Osteoblast (primary cell): ENCODE measurements at regions not wholly inside any gene's neighbourhood (a gene's known extent, or its start where the extent isn't known, plus 50 kb on each side); places are given as distances from the start of the nearest gene placed in this dataset.

Experiments used
- DNase-seq: peaks from one replicate; pipeline ENCODE4 v3.0.0; 2011; ENCODE audit warnings: low spot score, mixed read lengths; ENCODE audit not compliant: insufficient read length; ENCODE audit errors: missing footprints
- H2AFZ ChIP-seq: 2 replicates; pipeline ENCODE4 v1.6.0; 2011; ENCODE audit warnings: mild to moderate bottlenecking, low read length
- H3K27ac ChIP-seq: 2 replicates; pipeline ENCODE4 v1.5.1; 2011; ENCODE audit warnings: mild to moderate bottlenecking, low read depth, low read length, moderate library complexity
- H3K27me3 ChIP-seq: 2 replicates; pipeline ENCODE4 v1.6.0; 2012; ENCODE audit warnings: mild to moderate bottlenecking, control low read depth, inconsistent platforms, low read length, moderate library complexity; ENCODE audit not compliant: insufficient read depth
- H3K36me3 ChIP-seq: 2 replicates; pipeline ENCODE4 v1.5.1; 2011; ENCODE audit warnings: mild to moderate bottlenecking, low read length, control low read depth, moderate library complexity; ENCODE audit not compliant: insufficient read depth
- H3K4me1 ChIP-seq: 2 replicates; pipeline ENCODE4 v1.5.1; 2011; ENCODE audit warnings: mild to moderate bottlenecking, low read length, control low read depth, moderate library complexity; ENCODE audit not compliant: insufficient read depth
- H3K4me2 ChIP-seq: 2 replicates; pipeline ENCODE4 v1.6.0; 2011; ENCODE audit warnings: mild to moderate bottlenecking, low read length; ENCODE audit not compliant: insufficient read depth
- H3K4me3 ChIP-seq: fragments of 200-600 bp; sonication (generic); 3 replicates; pipeline ENCODE4 v1.5.1; 2012; ENCODE audit warnings: mild to moderate bottlenecking, low read length, inconsistent platforms; ENCODE audit not compliant: insufficient read depth
- H3K79me2 ChIP-seq: 2 replicates; pipeline ENCODE4 v1.6.0; 2012; ENCODE audit warnings: mild to moderate bottlenecking, low read length, control low read depth, inconsistent platforms; ENCODE audit not compliant: insufficient read depth
- H3K9me3 ChIP-seq: 2 replicates; pipeline ENCODE4 v1.5.1; 2011; ENCODE audit warnings: low read depth, low read length, control low read depth
- H4K20me1 ChIP-seq: 2 replicates; pipeline ENCODE4 v1.6.0; 2012; ENCODE audit warnings: mild to moderate bottlenecking, low read length, control low read depth; ENCODE audit not compliant: insufficient read depth
- CTCF ChIP-seq: IDR thresholded peaks from 2 replicates; pipeline ENCODE4 v1.5.1; 2011; ENCODE audit warnings: mild to moderate bottlenecking, low read depth, low read length, moderate library complexity; ENCODE audit errors: extremely low read depth

- no peak for TF ChIP-seq CTCF
- Histone ChIP-seq H3K27ac (no peak overlapping the region), H3K36me3 (no peaks in the 10 kb centered on the region), H3K4me2 (no peak overlapping the region), H3K4me3 (no peak overlapping the region), H4K20me1 (no peaks in the 10 kb centered on the region), H2AFZ (no peak overlapping the region), H3K27me3 (no peaks in the 10 kb centered on the region), H3K4me1 (peaks cover 10% of the 10 kb centered on the region), H3K79me2 (no peaks in the 10 kb centered on the region), H3K9me3 (no peaks in the 10 kb centered on the region)
- DNase-seq, result no peak
Observed at GRCh38 chr5:4980201-4980600, 159.9 kb upstream of the ADAMTS16 start.

DNA sequence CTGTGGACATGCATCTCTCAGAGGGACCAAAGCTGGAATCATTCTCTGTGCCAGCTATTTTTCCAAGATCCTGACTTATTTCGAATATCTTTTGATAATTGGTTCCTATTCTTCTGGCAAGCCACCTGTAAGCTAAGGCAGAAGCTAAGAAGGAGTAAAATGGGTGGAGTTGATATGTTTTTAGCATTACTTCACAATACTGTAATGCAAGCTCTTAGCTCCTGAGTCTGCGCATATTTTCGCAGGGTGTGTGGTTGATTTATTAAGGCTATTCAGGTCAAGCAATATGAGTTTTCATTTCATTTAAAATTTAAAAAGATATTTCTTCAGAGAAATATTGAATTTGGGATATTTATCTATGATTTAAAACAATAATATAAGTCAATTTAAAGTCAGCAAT, 158.5 kb upstream of the ADAMTS16 start:
- Histone ChIP-seq H3K27me3 (no peaks in the 10 kb centered on the region), H2AFZ (no peak overlapping the region), H3K36me3 (no peaks in the 10 kb centered on the region), H3K4me1 (peaks cover 10% of the 10 kb centered on the region), H3K79me2 (no peaks in the 10 kb centered on the region), H3K4me3 (no peak overlapping the region), H3K27ac (no peak overlapping the region), H4K20me1 (no peaks in the 10 kb centered on the region), H3K9me3 (no peaks in the 10 kb centered on the region), H3K4me2 (no peak overlapping the region)
- DNase-seq, result no peak
- TF ChIP-seq CTCF, result no peak

DNA sequence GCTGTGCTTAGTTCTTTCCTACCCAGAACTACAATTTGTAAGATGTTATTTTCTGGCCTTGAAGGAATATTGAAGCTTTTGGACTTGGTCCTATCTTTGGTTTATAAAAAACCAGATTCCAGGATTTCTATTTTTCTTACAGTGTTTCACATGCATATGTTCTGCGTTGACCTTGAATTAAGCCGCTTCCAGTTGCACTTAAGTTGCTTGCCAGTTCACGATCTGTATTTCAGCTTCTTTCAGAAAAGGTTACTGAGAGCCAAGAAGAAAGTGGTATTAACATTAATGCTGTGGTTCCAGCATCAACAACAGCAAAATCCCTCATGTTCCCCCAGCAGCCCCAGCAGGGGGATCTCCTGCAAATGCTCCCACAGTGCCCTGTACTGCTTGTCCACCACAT, 156.4 kb upstream of the ADAMTS16 start:
- Histone ChIP-seq H3K79me2 (no peaks in the 10 kb centered on the region), H2AFZ (no peak overlapping the region), H3K9me3 (no peaks in the 10 kb centered on the region), H3K4me1 (no peaks in the 10 kb centered on the region), H3K27me3 (no peaks in the 10 kb centered on the region), H3K36me3 (no peaks in the 10 kb centered on the region), H3K4me2 (no peak overlapping the region), H4K20me1 (no peaks in the 10 kb centered on the region), H3K4me3 (no peak overlapping the region), H3K27ac (no peak overlapping the region)
- no peak for DNase-seq
- no peak for TF ChIP-seq CTCF

DNA sequence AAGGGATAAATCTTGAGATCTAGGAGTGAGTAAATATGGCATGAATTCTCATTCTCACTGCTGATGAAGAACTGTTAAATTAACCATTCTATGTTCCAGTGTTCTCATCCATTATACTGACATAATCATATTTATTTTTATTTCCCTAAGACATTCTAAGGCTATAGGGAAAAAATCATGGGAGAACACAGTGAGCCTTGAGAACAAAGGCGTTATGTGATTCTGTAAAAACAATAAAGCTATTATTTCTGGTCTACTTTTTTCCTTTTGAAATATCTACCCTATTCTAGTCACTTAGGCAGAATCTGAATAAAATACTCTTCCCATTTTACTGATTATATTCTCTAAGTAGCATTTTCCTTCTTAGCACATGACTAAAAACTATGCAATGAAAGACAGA, 155.7 kb upstream of the ADAMTS16 start:
- Histone ChIP-seq H3K4me3 (no peak overlapping the region), H3K27me3 (no peaks in the 10 kb centered on the region), H2AFZ (no peak overlapping the region), H3K27ac (no peak overlapping the region), H3K4me1 (no peaks in the 10 kb centered on the region), H3K4me2 (no peak overlapping the region), H3K79me2 (no peaks in the 10 kb centered on the region), H4K20me1 (no peaks in the 10 kb centered on the region), H3K36me3 (no peaks in the 10 kb centered on the region), H3K9me3 (no peaks in the 10 kb centered on the region)
- DNase-seq, result no peak
- TF ChIP-seq CTCF, result no peak
